OCI-LY1 (cell line): ENCODE measurements at regions not wholly inside any gene's neighbourhood (a gene's known extent, or its start where the extent isn't known, plus 50 kb on each side); places are given as distances from the start of the nearest gene placed in this dataset.
"Not testable (repeated sequence)": the region's sequence is repeated elsewhere in the genome, so short reads cannot be mapped to it uniquely, and the experiment has no call there.

Source experiments
- EZH2 ChIP-seq: fragments of 200-600 bp; sonication (generic), shearing (Covaris generic); IDR thresholded peaks from 2 replicates; pipeline ENCODE4 v1.8.0; 2017; ENCODE audit warnings: borderline replicate concordance, mixed run types, mild to moderate bottlenecking, antibody characterized with exemption, low read length, moderate library complexity, mixed read lengths
- TF ChIP-seq, protein P1 (sequence below): fragments of 200-600 bp; sonication (generic), shearing (Covaris generic); IDR thresholded peaks from 2 replicates; pipeline ENCODE4 v1.5.1; 2017; ENCODE audit warnings: mild to moderate bottlenecking, antibody characterized with exemption, low read length, moderate library complexity, mixed read lengths

DNA sequence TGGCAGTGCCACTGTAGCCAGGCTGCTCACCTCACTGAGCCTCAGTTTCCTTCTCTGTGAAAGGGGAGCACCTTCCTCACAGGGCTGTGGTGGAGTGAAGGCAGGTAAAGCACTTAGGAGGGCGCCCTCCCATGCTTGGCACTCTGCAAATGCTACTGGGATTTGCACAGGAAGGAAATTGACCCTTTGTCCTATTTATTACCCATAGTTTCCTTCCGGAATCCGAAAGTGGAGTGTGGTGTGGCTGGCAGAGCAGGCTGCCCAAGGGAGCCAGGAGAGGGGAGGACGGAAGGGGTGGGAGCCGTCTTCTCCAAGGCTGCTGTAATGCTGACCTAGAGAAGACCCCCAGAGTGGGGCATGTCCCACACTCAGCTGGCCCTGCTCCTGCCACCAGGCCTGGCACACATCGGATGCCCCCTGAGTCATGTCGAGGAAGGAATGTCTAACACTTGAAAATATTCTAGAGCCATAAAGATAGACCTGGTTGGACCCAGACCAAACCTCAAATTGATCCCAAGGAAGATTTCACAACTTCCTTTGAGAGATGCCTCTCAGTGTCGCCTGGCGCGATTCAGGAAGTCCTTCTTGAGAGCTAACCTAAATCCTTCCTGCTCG is 107.3 kb downstream of the TNFRSF13B start:
- TF ChIP-seq EZH2: not testable (repeated sequence)
- TF ChIP-seq, protein P1, sequence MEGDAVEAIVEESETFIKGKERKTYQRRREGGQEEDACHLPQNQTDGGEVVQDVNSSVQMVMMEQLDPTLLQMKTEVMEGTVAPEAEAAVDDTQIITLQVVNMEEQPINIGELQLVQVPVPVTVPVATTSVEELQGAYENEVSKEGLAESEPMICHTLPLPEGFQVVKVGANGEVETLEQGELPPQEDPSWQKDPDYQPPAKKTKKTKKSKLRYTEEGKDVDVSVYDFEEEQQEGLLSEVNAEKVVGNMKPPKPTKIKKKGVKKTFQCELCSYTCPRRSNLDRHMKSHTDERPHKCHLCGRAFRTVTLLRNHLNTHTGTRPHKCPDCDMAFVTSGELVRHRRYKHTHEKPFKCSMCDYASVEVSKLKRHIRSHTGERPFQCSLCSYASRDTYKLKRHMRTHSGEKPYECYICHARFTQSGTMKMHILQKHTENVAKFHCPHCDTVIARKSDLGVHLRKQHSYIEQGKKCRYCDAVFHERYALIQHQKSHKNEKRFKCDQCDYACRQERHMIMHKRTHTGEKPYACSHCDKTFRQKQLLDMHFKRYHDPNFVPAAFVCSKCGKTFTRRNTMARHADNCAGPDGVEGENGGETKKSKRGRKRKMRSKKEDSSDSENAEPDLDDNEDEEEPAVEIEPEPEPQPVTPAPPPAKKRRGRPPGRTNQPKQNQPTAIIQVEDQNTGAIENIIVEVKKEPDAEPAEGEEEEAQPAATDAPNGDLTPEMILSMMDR: not testable (repeated sequence)
